ENCODE measurements at regions not wholly inside any gene's neighbourhood (a gene's known extent, or its start where the extent isn't known, plus 50 kb on each side); places are given as distances from the start of the nearest gene placed in this dataset.

DNA sequence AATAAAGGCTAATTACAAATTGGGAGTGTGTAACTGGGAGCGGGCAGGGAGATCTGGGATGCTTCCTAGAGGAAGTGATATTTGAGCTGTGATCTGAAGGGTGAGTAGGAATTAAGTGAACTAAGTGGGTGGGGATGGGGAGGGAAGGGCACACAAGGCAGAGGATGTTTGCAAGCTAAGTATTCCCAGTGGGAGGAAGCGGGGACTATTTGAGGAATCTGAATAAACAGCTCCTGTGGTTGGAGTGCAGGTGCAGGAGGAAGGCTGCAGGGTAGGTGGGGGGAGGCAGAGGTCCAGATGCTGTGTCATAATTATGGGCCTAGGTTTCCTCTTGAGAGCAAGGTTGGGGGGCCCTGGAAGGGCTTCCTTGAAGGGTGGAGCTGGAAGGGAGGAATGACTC, 102.1 kb upstream of the HS3ST2 start:
- TF ChIP-seq, protein P1, sequence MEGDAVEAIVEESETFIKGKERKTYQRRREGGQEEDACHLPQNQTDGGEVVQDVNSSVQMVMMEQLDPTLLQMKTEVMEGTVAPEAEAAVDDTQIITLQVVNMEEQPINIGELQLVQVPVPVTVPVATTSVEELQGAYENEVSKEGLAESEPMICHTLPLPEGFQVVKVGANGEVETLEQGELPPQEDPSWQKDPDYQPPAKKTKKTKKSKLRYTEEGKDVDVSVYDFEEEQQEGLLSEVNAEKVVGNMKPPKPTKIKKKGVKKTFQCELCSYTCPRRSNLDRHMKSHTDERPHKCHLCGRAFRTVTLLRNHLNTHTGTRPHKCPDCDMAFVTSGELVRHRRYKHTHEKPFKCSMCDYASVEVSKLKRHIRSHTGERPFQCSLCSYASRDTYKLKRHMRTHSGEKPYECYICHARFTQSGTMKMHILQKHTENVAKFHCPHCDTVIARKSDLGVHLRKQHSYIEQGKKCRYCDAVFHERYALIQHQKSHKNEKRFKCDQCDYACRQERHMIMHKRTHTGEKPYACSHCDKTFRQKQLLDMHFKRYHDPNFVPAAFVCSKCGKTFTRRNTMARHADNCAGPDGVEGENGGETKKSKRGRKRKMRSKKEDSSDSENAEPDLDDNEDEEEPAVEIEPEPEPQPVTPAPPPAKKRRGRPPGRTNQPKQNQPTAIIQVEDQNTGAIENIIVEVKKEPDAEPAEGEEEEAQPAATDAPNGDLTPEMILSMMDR (IDR thresholded peaks at IDR 0.05) = no peak
- TF ChIP-seq POLR2A (IDR thresholded peaks at IDR 0.05) = no peak

All from right lobe of liver (tissue), 4 donors.